ACC112 (cell line): ENCODE measurements at regions not wholly inside any gene's neighbourhood (a gene's known extent, or its start where the extent isn't known, plus 50 kb on each side); places are given as distances from the start of the nearest gene placed in this dataset.

Experiments used
- H2AFZ ChIP-seq: fragments of 200-600 bp; sonication (generic); one replicate; pipeline ENCODE4 v1.6.0; 2017; ENCODE audit warnings: antibody characterized with exemption, low read length; ENCODE audit not compliant: unreplicated experiment
- H3K27ac ChIP-seq: fragments of 200-600 bp; sonication (generic); 2 replicates; pipeline ENCODE4 v1.5.1; 2014; ENCODE audit warnings: low read depth, mild to moderate bottlenecking, antibody characterized with exemption, low read length, moderate library complexity
- H3K27me3 ChIP-seq: fragments of 200-600 bp; sonication (generic); 2 replicates; pipeline ENCODE4 v1.6.1; 2014; ENCODE audit warnings: mild to moderate bottlenecking, antibody characterized with exemption, low read length, moderate library complexity, mixed read lengths; ENCODE audit not compliant: insufficient read depth
- H3K36me3 ChIP-seq: fragments of 200-600 bp; sonication (generic); 2 replicates; pipeline ENCODE4 v1.6.1; 2016; ENCODE audit warnings: mild to moderate bottlenecking, antibody characterized with exemption, low read length, moderate library complexity, mixed read lengths; ENCODE audit not compliant: insufficient read depth
- H3K4me1 ChIP-seq: fragments of 200-600 bp; sonication (generic); one replicate; pipeline ENCODE4 v1.6.1; 2016; ENCODE audit warnings: low read length, mixed read lengths; ENCODE audit not compliant: insufficient read depth, unreplicated experiment, control insufficient read depth
- H3K4me3 ChIP-seq: fragments of 200-600 bp; sonication (generic); 2 replicates; pipeline ENCODE4 v1.5.1; 2014; ENCODE audit warnings: mild to moderate bottlenecking, low read depth, low read length
- H3K79me2 ChIP-seq: fragments of 200-600 bp; sonication (generic); one replicate; pipeline ENCODE4 v1.6.0; 2016; ENCODE audit warnings: low read length; ENCODE audit not compliant: control insufficient read depth, unreplicated experiment, insufficient read depth

GRCh38 chr13:33891196-33891742, 73.3 kb downstream of the RFC3 start:
- Histone ChIP-seq H3K36me3 (no peaks in the 10 kb centered on the region), H3K4me1 (no peaks in the 10 kb centered on the region), H3K27me3 (no peaks in the 10 kb centered on the region), H2AFZ (no peak overlapping the region), H3K79me2 (no peaks in the 10 kb centered on the region), H3K27ac (no peak overlapping the region), H3K4me3 (no peak overlapping the region)

DNA sequence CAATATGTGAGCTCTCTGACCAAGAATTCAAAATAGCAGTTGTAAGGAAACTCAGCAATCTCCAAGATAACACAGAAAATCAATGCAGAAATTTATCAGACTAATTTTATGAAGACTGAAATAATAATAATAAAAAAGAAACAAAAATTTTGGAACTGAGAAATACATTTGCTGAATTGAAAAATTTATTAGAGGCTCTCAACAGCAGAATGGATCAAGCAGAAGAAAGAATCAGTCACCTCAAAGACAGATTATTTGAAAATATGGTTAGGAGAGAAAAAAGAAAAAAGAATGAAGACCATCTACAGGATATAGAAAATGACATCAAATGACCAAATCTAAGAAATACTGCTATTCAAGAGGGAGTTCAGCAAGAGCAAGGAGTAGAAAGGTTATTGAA, 75.6 kb downstream of the RFC3 start:
- Histone ChIP-seq H3K27me3 (no peaks in the 10 kb centered on the region), H3K4me3 (no peak overlapping the region), H3K79me2 (no peaks in the 10 kb centered on the region), H3K36me3 (0 out of 2 replicates have a peak, but pooled peaks cover 2% of the 10 kb centered on the region), H3K27ac (no peak overlapping the region), H2AFZ (no peak overlapping the region), H3K4me1 (no peaks in the 10 kb centered on the region)

- Histone ChIP-seq H3K4me1 (no peaks in the 10 kb centered on the region), H3K27me3 (no peaks in the 10 kb centered on the region), H3K36me3 (no peaks in the 10 kb centered on the region), H3K27ac (no peak overlapping the region), H3K79me2 (no peaks in the 10 kb centered on the region), H3K4me3 (no peak overlapping the region), H2AFZ (no peak overlapping the region)
These were observed 86.5 kb downstream of the RFC3 start for GRCh38 chr13:33904431-33904830.

DNA sequence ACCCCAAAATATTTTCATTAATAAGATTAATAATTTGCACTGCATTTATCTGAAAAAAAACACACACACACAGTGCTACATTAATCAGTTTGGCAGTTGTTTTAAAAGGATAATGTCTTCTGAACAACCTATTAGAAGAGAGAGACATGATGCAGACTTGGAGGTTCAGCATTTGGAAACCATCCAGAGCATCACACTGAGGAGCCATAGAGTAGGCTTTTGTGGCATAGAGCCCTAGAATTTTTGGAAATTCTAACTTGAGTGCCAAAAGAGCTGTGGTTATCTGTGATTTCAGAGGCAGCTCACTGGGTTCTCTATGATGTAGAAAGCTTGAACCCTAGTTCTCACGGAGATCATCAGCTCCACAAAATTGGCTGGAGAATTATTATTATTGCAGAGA, 90.2 kb downstream of the RFC3 start:
- H3K36me3 ChIP-seq = no peaks in the 10 kb centered on the region
- H3K4me3 ChIP-seq = no peak overlapping the region
- no peak overlapping the region for H3K27ac ChIP-seq
- H3K79me2 ChIP-seq = no peaks in the 10 kb centered on the region
- H2AFZ ChIP-seq = no peak overlapping the region
- H3K27me3 ChIP-seq = no peaks in the 10 kb centered on the region
- H3K4me1 ChIP-seq = no peaks in the 10 kb centered on the region

GRCh38 chr13:33910255-33910654, 92.3 kb downstream of the RFC3 start:
- no peak overlapping the region for H3K27ac ChIP-seq
- H3K79me2 ChIP-seq = no peaks in the 10 kb centered on the region
- no peak overlapping the region for H3K4me3 ChIP-seq
- H2AFZ ChIP-seq = no peak overlapping the region
- no peaks in the 10 kb centered on the region for H3K4me1 ChIP-seq
- no peaks in the 10 kb centered on the region for H3K27me3 ChIP-seq
- no peaks in the 10 kb centered on the region for H3K36me3 ChIP-seq

GRCh38 chr13:33911521-33911920, 93.6 kb downstream of the RFC3 start:
- no peaks in the 10 kb centered on the region for H3K27me3 ChIP-seq
- no peak overlapping the region for H3K4me3 ChIP-seq
- no peaks in the 10 kb centered on the region for H3K79me2 ChIP-seq
- no peak overlapping the region for H3K27ac ChIP-seq
- no peaks in the 10 kb centered on the region for H3K36me3 ChIP-seq
- H3K4me1 ChIP-seq = no peaks in the 10 kb centered on the region
- H2AFZ ChIP-seq = no peak overlapping the region

- Histone ChIP-seq H2AFZ (no peak overlapping the region), H3K4me3 (no peak overlapping the region), H3K27ac (no peak overlapping the region), H3K79me2 (no peaks in the 10 kb centered on the region), H3K4me1 (peaks cover 13% of the 10 kb centered on the region), H3K36me3 (no peaks in the 10 kb centered on the region), H3K27me3 (no peaks in the 10 kb centered on the region)
These were observed 95.9 kb downstream of the RFC3 start for GRCh38 chr13:33913829-33914228.

GRCh38 chr13:33917190-33917589, 99.2 kb downstream of the RFC3 start:
- Histone ChIP-seq H3K27ac (no peak overlapping the region), H3K79me2 (no peaks in the 10 kb centered on the region), H3K4me3 (no peak overlapping the region), H3K27me3 (no peaks in the 10 kb centered on the region), H3K4me1 (peaks cover 20% of the 10 kb centered on the region), H2AFZ (no peak overlapping the region), H3K36me3 (no peaks in the 10 kb centered on the region)

- Histone ChIP-seq H3K36me3 (no peaks in the 10 kb centered on the region), H3K4me1 (peaks cover 20% of the 10 kb centered on the region), H3K4me3 (no peak overlapping the region), H3K79me2 (no peaks in the 10 kb centered on the region), H2AFZ (no peak overlapping the region), H3K27ac (peak overlapping the region; percentile 71), H3K27me3 (no peaks in the 10 kb centered on the region)
These were observed 100.4 kb downstream of the RFC3 start for GRCh38 chr13:33918199-33918932.

- Histone ChIP-seq H3K4me3 (no peak overlapping the region), H2AFZ (no peak overlapping the region), H3K36me3 (no peaks in the 10 kb centered on the region), H3K27me3 (no peaks in the 10 kb centered on the region), H3K4me1 (peaks cover 20% of the 10 kb centered on the region), H3K79me2 (no peaks in the 10 kb centered on the region), H3K27ac (peak overlapping the region; percentile 71)
These were observed 101.2 kb downstream of the RFC3 start for GRCh38 chr13:33919120-33919519.

- Histone ChIP-seq H3K27me3 (no peaks in the 10 kb centered on the region), H3K4me1 (no peaks in the 10 kb centered on the region), H3K79me2 (no peaks in the 10 kb centered on the region), H3K36me3 (no peaks in the 10 kb centered on the region), H3K27ac (no peak overlapping the region), H2AFZ (no peak overlapping the region), H3K4me3 (no peak overlapping the region)
These were observed 107.6 kb downstream of the RFC3 start for GRCh38 chr13:33925563-33925962.
